K562 (cell line): ENCODE measurements at regions not wholly inside any gene's neighbourhood (a gene's known extent, or its start where the extent isn't known, plus 50 kb on each side); places are given as distances from the start of the nearest gene placed in this dataset.

Source experiments
- CREB1 ChIP-seq, 2 experiments: sonication (generic) in 1 of 2; formaldehyde crosslinking in 1 of 2; IDR thresholded peaks; 2 replicates each; pipeline versions ENCODE4 v1.6.1 to v1.8.0; 2012 to 2022; ENCODE audit warnings: inconsistent platforms in 1 of 2, mild to moderate bottlenecking in 1 of 2, missing genetic modification reagents in 1 of 2, moderate library complexity in 1 of 2
- DIDO1 ChIP-seq: fragments of 450-650 bp; IDR thresholded peaks from 2 replicates; pipeline ENCODE4 v1.6.1; 2016; ENCODE audit warnings: low read depth, missing biosample characterization, missing genetic modification characterization
- MXI1 ChIP-seq: IDR thresholded peaks from 2 replicates; pipeline ENCODE4 v1.6.1; 2011; ENCODE audit warnings: low read depth, mild to moderate bottlenecking, improper control_type of control experiment, low read length
- NR2C2 ChIP-seq, 2 experiments: fragments of 200-800 bp in 1 of 2; sonication (Bioruptor generic) in 1 of 2; sonication (generic) in 1 of 2; formaldehyde crosslinking in 1 of 2; IDR thresholded peaks; 2 replicates each; pipeline versions ENCODE4 v1.6.1 to v1.8.0; 2016 to 2022; ENCODE audit warnings: mild to moderate bottlenecking in 1 of 2, missing compliant biosample characterization in 1 of 2, missing genetic modification characterization in 1 of 2, missing genetic modification reagents in 1 of 2
- RCOR1 ChIP-seq, 2 experiments: IDR thresholded peaks; 2 replicates each; pipeline ENCODE4 v1.6.1; 2012; ENCODE audit warnings: low read depth in 2 of 2, low read length in 2 of 2, borderline replicate concordance in 1 of 2, improper control_type of control experiment in 1 of 2
- SMAD1 ChIP-seq: fragments of 150-350 bp; IDR thresholded peaks from 2 replicates; pipeline ENCODE4 v1.6.1; 2014; ENCODE audit warnings: low read length, low read depth; ENCODE audit not compliant: partially characterized antibody
- SMAD3 ChIP-seq: fragments of 450-650 bp; formaldehyde crosslinking; conservative IDR thresholded peaks from 2 replicates; pipeline ENCODE4 v1.4.0; 2020; ENCODE audit warnings: mild to moderate bottlenecking
- TF ChIP-seq, protein P1 (sequence below): sonication (generic); formaldehyde crosslinking; IDR thresholded peaks from 2 replicates; pipeline ENCODE4 v1.8.1; 2022; ENCODE audit warnings: missing genetic modification reagents

DNA sequence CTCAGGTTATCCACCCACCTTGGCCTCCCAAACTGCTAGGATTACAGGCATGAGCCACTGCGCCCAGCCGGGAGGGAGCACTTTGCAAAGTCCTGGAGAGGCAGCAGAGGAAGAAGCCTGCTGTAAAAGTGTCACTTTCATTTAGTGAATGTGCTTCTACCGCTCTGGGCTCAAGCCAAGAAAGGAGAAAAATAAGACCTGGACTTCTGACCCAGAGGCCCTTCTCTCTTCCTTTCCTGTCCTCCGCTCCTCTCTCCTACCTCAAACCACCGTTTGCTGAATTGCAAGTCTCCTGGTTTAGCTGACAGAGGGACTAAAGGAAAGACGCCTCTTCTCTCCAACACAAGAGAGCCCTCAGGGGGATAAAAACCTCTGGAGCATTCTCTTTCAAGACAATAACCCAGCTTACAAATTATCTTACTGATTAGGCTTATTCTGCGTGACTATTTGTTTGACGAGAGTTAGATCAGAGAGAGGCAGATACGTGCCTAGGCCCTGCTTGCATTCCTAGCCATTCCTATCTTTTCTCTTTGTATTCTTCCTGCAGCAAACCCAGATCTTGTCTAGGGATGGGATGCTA lies 84.2 kb upstream of the SLC22A23 start:
- no peak for TF ChIP-seq SMAD3 (CRISPR knock-in tag)
- TF ChIP-seq MXI1: no peak
- TF ChIP-seq, protein P1, sequence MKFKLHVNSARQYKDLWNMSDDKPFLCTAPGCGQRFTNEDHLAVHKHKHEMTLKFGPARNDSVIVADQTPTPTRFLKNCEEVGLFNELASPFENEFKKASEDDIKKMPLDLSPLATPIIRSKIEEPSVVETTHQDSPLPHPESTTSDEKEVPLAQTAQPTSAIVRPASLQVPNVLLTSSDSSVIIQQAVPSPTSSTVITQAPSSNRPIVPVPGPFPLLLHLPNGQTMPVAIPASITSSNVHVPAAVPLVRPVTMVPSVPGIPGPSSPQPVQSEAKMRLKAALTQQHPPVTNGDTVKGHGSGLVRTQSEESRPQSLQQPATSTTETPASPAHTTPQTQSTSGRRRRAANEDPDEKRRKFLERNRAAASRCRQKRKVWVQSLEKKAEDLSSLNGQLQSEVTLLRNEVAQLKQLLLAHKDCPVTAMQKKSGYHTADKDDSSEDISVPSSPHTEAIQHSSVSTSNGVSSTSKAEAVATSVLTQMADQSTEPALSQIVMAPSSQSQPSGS (CRISPR knock-in tag): no peak
- no peak for TF ChIP-seq NR2C2 (CRISPR knock-in tag; IDR thresholded peaks at IDR 0.05)
- TF ChIP-seq NR2C2 (tag; IDR thresholded peaks at IDR 0.05): no peak
- no peak for TF ChIP-seq SMAD1
- no peak for TF ChIP-seq CREB1 (IDR thresholded peaks at IDR 0.05)
- no peak for TF ChIP-seq CREB1 (CRISPR knock-in tag; IDR thresholded peaks at IDR 0.05)
- TF ChIP-seq RCOR1 (IDR thresholded peaks at IDR 0.05; ENCODE audit: borderline replicate concordance in 1 of 2, low read depth in 2 of 2, low read length in 2 of 2): no peak
- no peak for TF ChIP-seq DIDO1 (tag)
